Type B pancreatic cell (in vitro differentiated cells): ENCODE measurements at regions not wholly inside any gene's neighbourhood (a gene's known extent, or its start where the extent isn't known, plus 50 kb on each side); places are given as distances from the start of the nearest gene placed in this dataset.

Experiments used
- DNase-seq: peaks from one replicate; pipeline ENCODE4 v3.0.0; 2021; ENCODE audit warnings: mixed read lengths; ENCODE audit not compliant: unreplicated experiment; ENCODE audit errors: extremely low spot score
- H3K27ac Mint-ChIP-seq: 2 replicates; pipeline ENCODE4 v1.8.0; 2021; ENCODE audit warnings: mild to moderate bottlenecking, mixed read lengths
- H3K27me3 Mint-ChIP-seq: 2 replicates; pipeline ENCODE4 v1.8.0; 2021; ENCODE audit warnings: mixed read lengths
- H3K36me3 Mint-ChIP-seq: 2 replicates; pipeline ENCODE4 v1.8.0; 2021; ENCODE audit warnings: mixed read lengths
- H3K4me1 Mint-ChIP-seq: one replicate; pipeline ENCODE4 v1.8.0; 2021; ENCODE audit warnings: mixed read lengths; ENCODE audit not compliant: unreplicated experiment
- H3K4me3 Mint-ChIP-seq: 2 replicates; pipeline ENCODE4 v1.8.0; 2021; ENCODE audit warnings: mild to moderate bottlenecking, mixed read lengths
- H3K9me3 Mint-ChIP-seq: 2 replicates; pipeline ENCODE4 v1.8.0; 2021; ENCODE audit warnings: mixed read lengths
- TF ChIP-seq, protein P1 (sequence below): fragments of 200-600 bp; sonication (generic); conservative IDR thresholded peaks from 2 replicates; pipeline ENCODE4 v1.5.0; 2021; ENCODE audit warnings: antibody characterized with exemption, mild to moderate bottlenecking

GRCh38 chr1:58914925-58915324 is 131.1 kb upstream of the JUN start:
- Mint-ChIP-seq H3K27me3 (no peaks in the 10 kb centered on the region), H3K9me3 (no peaks in the 10 kb centered on the region), H3K4me1 (peaks cover 10% of the 10 kb centered on the region), H3K36me3 (no peaks in the 10 kb centered on the region), H3K4me3 (no peak overlapping the region), H3K27ac (no peak overlapping the region)
- DNase-seq = no peak
- TF ChIP-seq, protein P1, sequence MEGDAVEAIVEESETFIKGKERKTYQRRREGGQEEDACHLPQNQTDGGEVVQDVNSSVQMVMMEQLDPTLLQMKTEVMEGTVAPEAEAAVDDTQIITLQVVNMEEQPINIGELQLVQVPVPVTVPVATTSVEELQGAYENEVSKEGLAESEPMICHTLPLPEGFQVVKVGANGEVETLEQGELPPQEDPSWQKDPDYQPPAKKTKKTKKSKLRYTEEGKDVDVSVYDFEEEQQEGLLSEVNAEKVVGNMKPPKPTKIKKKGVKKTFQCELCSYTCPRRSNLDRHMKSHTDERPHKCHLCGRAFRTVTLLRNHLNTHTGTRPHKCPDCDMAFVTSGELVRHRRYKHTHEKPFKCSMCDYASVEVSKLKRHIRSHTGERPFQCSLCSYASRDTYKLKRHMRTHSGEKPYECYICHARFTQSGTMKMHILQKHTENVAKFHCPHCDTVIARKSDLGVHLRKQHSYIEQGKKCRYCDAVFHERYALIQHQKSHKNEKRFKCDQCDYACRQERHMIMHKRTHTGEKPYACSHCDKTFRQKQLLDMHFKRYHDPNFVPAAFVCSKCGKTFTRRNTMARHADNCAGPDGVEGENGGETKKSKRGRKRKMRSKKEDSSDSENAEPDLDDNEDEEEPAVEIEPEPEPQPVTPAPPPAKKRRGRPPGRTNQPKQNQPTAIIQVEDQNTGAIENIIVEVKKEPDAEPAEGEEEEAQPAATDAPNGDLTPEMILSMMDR = no peak

GRCh38 chr1:58917436-58917835 is 133.6 kb upstream of the JUN start:
- H3K36me3 Mint-ChIP-seq = no peaks in the 10 kb centered on the region
- peaks cover 17% of the 10 kb centered on the region for H3K4me1 Mint-ChIP-seq
- H3K27ac Mint-ChIP-seq = no peak overlapping the region
- DNase-seq = no peak
- TF ChIP-seq, protein P1 = no peak
- no peak overlapping the region for H3K4me3 Mint-ChIP-seq
- no peaks in the 10 kb centered on the region for H3K9me3 Mint-ChIP-seq
- H3K27me3 Mint-ChIP-seq = no peaks in the 10 kb centered on the region

GRCh38 chr1:58919226-58919958 is 135.5 kb upstream of the JUN start:
- TF ChIP-seq, protein P1 = no peak
- Mint-ChIP-seq H3K36me3 (no peaks in the 10 kb centered on the region), H3K27ac (peak overlapping the region; percentile 34), H3K27me3 (no peaks in the 10 kb centered on the region), H3K9me3 (no peaks in the 10 kb centered on the region), H3K4me1 (peaks cover 27% of the 10 kb centered on the region), H3K4me3 (no peak overlapping the region)
- DNase-seq = no peak

DNA sequence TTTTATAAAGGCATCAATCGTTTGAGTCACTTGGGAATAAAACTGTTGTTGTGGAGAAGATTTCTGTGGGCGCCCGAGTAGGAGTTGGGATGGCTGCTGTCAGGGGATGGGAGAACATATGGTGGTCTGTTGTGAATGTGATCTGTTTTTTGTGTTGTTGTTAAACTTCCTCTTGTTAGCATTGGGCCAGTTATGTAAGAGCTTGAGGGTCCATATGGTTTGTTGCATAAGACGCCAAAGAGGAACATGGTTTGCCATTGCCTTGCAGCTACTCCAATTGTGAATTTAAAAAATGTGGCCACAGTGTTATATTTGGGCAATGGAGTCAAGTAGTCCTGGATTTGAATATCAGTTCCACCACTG is 136.1 kb upstream of the JUN start:
- Mint-ChIP-seq H3K36me3 (no peaks in the 10 kb centered on the region), H3K4me1 (peaks cover 27% of the 10 kb centered on the region), H3K4me3 (no peak overlapping the region), H3K27ac (no peak overlapping the region), H3K27me3 (no peaks in the 10 kb centered on the region), H3K9me3 (no peaks in the 10 kb centered on the region)
- TF ChIP-seq, protein P1 = no peak
- DNase-seq = no peak

DNA sequence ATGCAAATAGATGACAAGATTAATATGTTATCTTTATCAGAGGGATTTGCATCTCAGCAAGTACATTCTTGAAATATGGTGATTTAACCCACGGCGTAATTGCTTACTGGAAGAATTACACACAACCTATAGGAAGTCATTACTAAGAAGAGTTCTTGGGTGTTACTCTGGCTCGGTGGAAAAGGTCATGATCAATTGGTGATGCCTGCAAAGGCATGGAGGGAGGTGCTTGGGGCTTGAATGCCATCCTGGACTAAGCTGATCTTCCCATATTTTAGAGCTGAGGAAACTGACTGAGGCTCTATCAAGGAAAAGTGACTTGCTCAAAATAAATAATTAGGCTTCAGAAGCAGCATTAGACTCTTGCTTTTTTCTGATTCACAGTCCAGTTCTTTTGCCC is 137.5 kb upstream of the JUN start:
- no peak for DNase-seq
- Mint-ChIP-seq H3K9me3 (no peaks in the 10 kb centered on the region), H3K36me3 (no peaks in the 10 kb centered on the region), H3K27me3 (no peaks in the 10 kb centered on the region), H3K27ac (peak overlapping the region; percentile 95), H3K4me3 (no peak overlapping the region), H3K4me1 (peaks cover 27% of the 10 kb centered on the region)
- TF ChIP-seq, protein P1 = no peak
